Hematopoietic multipotent progenitor cell treated with erythropoietin and hydrocortisone succinate and interleukin-3 and kit ligand, for 4 days (in vitro differentiated cells): ENCODE measurements at regions not wholly inside any gene's neighbourhood (a gene's known extent, or its start where the extent isn't known, plus 50 kb on each side); places are given as distances from the start of the nearest gene placed in this dataset.
"Not testable (repeated sequence)": the region's sequence is repeated elsewhere in the genome, so short reads cannot be mapped to it uniquely, and the experiment has no call there.

Experiments used
- DNase-seq: peaks from one replicate; pipeline ENCODE4 v3.0.0-alpha.2; 2015

DNA sequence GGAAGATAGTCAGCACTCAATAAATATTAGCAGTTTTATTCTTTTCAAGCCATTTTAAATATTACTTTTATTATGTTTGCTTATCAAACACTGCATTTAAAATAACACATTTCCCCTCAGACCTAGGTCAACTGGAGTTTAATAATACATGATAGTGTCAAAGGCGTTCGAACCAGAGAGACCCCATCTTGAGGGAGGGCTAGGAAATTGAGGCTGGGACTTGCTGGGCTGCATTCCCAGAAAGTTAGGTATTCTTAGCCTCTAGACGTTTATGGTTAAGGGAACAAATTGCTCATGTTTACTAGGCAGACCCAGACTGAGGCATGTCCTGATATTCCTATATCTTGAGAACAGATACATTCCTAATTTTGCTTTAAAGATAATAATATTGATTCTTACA lies 426.5 kb downstream of the METTL4 start:
- DNase-seq, result no peak

DNA sequence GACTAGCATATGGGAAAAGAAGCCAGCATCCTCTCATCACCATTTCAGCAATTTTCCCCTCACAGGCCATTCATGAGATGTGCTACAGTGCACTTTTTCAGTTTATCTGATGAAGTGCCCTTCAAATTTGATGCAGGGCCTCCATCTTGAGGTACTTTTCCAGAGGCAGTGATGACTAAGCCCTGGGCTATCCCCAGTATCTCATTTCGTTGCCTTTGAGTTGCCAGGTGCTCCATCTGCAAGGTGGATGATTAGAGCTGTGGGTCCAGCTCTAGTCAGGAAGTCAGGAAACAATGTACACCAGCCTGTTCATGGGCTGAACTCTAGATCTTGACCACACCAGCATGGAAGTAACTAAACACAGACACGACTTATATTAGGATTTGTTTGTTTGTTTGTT lies 425.2 kb downstream of the METTL4 start:
- DNase-seq, result no peak

DNA sequence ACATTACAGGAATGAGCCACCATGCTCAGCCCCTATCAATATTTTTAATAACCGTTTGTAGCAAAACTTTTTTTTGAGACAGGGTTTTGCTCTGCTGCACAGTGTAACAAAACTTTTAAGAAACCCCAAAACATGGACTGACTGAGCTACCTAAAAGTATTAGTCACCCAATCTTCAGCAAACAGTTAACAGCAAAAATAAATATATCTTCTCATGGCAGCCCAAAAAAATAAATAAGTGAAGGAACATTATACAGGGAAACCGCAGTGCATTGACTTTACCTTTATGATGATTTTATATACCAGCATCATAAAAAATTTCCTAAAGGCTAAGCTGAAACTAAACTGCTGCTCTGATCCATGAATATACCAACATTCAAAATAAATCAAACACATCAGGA lies 424.6 kb downstream of the METTL4 start:
- no peak for DNase-seq

DNA sequence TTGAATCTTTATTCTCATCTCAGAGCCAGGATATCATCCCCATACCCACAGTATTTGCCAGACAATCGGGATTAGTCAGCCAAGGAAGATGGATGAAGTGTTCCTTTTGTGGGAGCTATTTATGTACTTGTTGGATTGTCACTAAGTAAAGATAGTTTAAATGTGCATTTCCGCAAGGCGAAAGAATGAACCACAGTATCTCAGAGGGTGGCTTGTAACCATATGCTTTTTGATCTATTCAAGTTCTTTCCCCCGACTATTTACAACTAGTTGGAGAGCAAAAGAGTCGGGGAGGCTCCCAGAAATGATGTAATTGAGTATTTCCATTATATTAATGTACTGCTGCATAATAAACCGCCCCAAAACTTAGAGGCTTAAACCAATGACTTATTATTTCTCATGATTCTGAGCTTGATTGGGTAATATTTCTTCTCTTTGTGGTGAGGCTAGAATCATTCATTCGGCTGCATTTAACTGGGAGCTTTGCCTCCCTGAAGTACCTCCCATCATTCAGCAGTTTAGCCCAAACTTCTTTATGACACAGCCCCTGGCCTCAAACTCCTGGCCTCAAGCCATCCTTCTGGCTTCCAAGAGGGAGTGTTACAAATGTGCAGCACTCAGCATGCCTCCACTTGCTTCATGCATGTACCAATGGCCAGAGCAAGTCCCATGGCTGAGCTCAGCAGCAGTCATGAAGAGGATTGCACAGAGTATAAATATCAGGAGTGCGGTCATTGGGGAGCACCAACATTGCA lies 423.7 kb downstream of the METTL4 start:
- no peak for DNase-seq

DNA sequence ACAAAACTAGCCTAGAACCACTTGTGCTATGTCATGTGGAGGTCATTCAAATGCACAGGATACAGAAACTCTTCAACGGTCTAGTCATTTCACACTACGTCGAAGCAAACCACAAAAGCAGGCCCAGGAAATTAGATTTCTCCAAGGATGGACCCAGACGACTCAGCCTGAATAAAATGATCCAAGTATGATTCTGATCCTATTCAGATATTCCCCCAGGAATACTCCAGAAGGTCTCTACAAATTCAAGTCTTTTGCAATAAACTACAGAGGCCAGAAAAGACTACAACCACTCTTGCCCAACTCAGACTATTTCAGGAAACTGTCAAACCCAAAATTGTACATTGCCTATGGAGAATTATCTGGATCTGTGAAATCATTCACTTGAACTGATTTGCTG lies 422.5 kb downstream of the METTL4 start:
- no peak for DNase-seq

DNA sequence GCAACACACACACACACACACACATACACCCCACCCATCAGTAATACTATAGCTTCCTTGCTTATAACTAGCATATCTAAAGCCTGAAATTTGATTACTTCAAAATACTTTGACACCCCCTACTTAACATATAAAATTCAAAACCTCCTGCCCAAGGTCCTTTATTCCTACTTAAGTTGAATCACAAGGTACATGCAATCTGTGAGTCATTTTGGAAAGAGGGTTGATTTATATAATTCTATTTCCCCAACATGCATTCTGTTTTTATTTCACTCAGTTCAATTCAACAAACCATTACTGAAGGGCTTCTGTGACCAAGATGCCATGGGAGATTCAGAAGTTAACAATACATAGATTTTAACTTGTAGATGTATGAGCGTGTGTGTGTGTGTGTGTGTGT lies 420.7 kb downstream of the METTL4 start:
- no peak for DNase-seq

DNA sequence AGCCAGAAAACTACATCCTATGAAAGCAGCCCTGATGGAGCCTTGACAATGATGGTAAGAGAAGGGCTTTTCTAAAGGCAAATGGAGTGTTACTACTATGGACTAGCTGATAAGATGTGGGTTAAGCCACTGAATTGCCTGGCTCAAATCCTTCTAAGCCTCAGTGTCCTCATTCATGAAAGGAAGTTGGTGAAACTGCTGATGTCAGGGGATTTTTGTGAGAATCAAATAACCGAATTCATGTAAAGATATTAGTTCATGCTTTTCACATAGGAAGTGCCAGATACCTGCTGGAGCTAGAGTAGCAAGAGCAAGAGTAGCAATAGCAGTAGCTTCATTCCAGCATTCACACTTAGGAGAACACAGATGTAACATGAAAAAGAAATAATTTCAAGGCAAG lies 417.0 kb downstream of the METTL4 start:
- DNase-seq, result no peak

DNA sequence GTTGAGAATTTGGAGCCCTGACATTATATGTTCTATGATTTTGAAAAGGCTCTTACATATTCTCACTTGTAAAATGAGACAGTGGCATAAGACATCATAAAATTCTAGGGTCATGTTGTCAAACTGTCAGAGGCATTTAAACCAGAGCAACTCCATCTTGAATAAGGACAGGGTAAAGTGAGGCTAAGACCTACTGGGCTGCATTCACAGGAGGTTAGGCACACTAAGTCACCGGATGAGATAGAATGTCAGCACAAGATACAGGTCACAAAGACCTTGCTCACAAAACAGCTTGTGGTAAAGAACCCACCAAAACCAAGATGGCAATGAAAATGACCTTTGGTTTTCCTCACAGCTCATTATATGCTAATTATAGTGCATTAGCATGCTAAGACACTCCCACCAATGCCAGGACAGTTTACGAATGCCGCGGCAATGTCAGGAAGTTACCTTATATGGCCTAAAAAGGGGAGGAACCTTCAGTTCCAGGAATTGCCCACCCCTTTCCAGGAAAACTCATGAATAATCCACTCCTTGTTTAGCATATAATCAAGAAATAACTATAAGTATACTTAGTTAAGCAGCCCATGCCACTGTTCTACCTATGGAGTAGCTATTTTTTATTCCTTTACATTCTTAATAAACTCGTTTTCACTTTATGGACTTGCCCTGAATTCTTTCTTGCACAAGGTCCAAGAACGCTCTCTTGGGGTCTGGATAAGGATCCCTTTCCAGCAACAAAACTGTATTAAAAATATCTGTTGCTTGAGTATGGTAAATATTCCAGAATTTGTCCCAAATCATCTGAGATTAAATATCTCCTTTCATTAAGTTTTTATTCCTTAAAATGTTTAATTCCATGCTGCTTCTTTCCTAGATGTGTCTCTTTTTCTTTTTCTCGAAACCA lies 406.4 kb downstream of the METTL4 start:
- DNase-seq, result no peak

DNA sequence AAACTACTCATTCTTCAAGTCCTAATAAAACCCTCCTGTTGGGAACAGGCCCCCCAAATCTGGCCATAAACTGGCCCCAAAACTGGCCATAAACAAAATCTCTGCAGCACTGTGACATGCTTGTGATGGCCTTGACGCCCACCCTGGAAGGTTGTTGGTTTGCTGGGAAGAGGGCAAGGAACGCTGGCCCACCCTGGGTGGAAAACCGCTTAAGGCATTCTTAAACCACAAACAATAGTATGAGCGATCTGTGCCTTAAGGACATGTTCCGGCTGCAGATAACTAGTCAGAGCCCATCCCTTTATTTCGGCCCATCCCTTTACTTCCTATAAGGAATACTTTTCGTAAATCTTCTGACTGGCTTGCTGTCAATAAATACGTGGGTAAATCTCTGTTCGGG lies 404.4 kb downstream of the METTL4 start:
- DNase-seq, result not testable (repeated sequence)

DNA sequence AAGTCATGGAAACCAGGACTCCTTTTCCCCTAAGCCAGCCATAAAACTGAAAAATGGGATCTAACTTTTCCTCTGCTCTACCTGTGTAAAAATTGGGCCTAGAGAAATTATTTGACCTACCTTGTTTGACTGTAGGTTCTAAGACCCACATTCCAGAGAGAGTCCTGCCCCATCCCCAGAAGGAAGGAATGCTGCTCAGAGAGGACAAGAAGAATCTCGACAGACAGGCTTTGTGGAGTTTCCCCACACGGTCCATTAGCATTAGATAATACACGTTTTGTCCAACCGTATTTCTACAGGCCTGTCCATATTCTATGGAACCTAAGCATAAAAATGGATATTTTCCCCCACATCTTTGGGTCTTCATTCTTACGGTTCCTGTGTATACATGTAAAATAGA lies 403.3 kb downstream of the METTL4 start:
- DNase-seq, result no peak

DNA sequence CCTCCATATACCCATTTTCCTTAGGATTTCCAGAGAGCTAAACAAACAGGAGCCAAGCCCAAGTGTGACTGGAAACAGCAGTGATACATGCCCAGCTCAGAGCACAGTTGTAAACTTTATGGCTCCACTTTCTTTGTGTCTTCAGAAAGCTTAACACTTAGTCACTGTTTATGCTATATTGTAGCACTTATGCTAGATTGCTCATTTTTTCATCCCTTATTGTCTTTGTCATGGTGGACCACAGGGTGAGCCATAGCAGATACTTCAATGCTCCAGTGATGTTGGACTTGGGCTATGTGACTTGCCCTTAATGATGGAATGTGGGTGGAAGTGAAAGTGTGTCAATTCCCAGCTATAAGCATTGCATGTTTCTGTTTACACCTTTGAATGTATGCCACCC lies 401.6 kb downstream of the METTL4 start:
- no peak for DNase-seq

DNA sequence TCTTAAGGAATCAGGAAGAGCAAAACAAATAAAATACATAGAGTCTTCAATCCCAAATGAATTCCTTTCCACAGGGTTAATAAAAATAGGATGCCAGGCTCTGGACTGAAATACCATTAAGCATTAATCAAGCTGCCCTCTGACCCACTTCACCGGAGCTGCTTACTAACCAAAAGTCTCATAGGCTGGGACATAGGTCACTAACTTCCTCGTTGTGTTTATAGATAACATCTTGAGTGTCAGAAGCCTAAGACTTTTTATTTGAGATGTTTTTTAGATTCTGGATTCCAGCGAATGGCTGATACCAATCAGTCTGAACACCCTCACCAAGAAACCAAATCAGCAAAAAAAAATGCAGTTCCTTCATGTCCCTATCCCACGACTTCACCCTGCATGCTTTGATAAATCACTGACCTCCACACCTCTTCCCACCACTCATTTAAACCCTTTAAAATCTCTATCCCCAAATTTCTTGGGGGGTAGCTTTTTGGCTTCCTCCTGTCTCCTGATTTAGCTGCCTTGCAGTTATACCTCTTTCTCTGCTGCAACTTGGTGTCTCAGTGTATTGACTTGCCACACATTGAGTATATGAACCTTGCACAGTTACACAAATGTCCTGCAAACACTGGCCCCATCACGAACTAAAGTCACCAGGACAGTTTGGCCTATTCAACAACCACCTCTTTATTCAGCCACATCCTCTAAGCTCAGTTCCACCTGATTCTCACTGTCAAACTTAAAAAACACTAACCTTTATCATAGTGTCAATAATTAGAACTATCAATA lies 399.3 kb downstream of the METTL4 start:
- DNase-seq, result peak; percentile 4

DNA sequence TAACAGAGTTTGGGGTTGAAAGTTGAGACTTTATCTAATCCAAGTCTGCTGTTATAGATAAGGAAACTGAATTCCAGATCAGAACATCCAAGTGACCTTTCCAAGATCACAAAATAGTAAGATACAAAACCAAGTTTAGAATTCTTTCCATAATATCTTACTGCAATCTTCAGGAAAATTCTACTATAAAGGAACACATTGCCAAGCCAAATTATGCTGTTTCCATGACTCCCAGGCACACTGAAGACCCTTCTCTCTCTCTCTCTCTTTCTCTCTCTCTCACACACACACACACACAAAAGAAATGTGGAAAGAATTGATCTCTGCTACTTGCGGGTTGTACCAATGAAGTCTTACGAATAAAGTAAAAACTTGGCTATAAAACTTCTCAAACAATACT lies 398.4 kb downstream of the METTL4 start:
- DNase-seq, result no peak

DNA sequence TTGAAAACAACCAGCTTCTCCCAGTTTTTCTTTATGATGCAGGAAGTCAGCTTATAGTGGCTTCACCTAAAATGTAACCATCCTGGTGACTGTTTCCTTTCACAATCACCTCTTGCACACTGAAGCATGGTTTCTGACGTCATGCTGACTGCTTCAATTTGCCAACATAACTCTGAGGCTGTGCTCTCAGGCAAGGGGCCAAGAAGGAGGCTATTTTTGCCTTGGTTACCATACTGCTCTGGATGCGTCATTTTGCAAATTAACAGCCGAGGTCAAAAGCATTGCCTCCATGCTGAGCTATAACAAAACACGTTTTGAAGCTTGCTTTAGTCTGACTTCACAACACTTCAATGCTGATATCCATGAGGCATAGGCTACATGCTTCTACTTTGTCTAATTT lies 397.8 kb downstream of the METTL4 start:
- no peak for DNase-seq

DNA sequence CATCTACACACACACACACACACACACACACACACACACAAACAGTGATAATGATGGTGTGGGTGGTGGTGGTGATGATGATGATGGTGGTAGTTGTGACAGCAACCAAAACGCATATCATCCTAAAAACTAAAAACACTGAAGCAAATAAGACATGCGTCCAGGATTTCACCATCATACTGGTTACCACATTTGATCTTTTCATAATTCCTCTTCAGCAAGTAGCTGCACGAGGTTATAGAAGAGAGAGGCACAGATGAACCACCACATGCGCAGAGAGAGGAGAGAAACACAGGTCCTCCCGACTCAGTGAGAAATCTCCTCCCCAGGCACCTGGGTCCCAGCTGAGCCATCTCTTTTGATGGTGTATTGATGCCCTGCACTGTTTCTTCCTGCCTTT lies 393.3 kb downstream of the METTL4 start:
- DNase-seq, result no peak

DNA sequence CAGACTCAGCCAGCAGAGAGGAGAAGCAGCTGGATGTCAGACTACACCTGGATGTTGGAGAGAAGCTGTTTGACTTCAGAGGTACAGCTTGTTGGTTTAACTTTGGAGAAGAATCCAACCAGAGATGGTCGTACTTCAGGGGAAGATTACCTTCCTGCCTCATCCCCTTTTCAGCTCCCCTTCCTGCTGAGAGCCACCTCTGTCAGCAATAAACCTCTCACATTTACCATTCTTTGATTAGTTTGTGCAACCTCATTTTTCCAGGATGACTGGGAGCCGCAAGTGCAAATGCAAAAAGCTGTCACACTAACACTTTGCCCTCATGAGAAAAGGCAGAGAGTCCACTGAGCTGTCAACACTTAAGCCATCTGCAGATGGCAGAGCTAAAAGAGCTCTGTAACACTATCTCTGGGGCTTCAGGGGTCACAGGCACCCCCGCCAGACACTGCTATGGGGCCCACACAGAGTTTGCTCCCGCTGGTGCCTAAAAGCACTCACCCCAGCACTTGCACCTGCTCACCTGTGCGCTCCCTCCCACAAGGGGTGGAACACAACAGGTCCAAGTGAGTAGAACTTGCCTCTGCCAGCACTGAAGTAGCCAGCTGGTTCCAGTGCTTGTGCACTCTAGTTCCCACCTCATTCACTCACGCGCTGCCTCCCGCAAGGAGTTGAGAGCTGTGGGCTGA lies 391.7 kb downstream of the METTL4 start:
- DNase-seq, result no peak

DNA sequence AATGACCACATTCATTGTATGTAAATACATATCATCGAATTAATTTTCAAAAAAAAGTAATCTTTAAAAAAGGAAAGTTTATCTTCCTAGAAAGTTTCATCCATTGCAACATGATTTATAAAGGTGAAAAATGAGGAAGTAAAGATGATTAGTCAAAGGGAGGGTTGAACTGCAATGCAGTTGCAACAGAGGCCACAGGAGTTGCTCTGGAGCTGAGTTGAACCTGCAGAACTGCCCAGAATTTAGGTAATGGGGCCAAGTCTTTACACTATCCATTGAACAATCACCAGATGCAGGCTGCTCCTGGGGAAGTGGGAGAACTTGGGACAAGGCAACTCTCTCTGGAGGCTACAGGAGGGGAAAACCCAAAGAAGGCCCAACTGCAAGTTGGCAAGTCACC lies 390.7 kb downstream of the METTL4 start:
- DNase-seq, result peak; percentile 55

DNA sequence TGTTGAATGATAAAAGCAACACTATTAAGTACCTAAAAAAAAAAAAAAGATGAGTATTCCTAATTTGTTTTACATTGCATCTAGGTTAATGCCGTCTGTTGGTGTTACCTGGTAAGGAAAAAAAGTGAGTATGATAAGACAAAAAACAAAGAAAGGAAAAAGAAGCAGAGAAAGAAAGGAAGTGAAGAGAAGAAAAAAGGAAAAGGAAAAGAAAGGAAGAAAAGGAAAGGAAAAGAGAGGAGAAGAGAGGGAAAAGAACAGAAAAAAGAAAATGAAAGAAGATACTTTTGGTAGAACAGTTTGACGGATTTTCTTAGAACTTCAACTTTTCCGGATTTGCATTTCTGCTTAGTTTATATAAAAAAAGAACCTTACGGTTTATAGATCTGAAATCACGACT lies 387.9 kb downstream of the METTL4 start:
- no peak for DNase-seq

DNA sequence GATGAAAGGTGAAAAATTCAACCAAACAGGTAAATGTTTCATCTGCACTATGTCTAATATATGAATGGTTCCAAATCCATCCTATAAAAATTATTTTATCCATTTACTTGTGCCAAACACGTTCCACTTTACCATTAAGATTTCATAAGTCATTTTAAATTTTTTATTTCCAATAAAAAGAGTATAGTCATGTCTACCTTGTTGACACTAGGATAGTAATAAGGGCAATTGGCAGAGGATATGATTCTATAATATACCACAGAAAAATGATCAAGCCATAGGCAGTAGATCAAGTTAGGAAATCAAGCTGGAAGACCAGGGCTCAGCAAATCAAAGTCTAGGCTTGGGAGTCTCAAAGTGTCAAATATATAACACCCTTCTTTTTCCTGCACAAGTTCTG lies 384.3 kb downstream of the METTL4 start:
- no peak for DNase-seq

DNA sequence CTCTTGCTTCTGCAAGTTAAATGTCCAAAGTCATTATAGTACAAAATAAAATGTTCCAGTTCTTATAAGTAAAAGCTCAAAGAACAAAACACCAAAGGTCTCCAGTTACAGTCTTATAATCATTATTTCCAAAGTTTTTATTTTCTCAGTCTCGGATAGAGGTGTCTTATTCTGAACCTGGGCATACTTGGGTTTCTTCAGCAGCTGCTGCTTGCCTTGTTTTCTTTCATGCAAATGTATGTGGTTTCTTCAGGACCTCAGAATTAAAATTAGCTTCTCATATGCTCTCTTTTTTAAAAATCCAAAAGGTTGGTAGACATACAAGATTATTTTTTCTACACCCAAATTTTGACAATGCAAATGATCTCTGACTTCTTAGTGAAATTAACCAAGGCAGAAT lies 383.0 kb downstream of the METTL4 start:
- DNase-seq, result no peak

DNA sequence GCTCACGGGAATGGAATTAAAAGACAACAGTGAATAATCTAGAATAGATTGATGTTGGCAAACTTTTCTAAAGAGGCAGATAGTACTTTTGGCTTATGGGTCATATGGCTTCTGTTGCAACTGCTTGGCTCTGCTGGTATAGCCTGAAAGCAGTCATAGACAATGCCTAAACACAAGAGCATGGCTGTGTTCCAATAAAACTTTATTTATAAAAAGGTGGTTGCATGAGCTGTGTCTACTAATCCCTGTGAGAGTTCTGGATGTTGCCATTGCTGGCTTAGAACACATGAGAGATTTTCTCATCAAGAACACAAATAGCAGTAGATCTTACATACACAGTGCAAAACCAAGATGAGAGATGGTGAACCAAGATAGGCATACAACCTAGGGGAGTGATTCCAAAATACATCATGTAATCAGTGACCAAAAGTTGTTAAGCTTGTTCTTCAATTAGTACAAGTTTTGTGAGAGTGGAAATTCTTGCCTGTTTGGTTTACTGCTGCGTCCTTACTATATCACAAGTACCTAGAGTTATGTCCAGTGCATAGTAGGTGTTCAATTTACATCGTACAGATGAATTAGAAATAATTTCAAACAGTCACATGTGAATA lies 380.0 kb downstream of the METTL4 start:
- no peak for DNase-seq

DNA sequence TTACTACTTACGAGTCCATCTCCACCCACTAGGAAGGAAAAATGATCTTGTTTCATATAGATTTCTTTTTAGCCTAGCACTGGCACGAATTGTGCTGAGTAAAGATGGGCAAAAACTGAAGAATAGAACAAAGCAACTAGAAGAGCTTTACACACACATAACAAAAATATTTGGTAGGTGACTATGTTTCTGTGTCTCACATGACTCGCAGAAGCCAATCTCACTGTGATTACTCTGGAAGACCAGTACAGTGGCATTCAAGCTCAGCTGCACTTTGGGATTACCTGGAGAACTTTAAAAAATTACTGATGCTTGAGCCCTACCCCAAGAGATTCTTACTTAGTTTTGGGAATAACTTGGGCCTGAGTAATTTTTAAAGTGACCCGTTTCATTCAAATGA lies 378.7 kb downstream of the METTL4 start:
- no peak for DNase-seq

DNA sequence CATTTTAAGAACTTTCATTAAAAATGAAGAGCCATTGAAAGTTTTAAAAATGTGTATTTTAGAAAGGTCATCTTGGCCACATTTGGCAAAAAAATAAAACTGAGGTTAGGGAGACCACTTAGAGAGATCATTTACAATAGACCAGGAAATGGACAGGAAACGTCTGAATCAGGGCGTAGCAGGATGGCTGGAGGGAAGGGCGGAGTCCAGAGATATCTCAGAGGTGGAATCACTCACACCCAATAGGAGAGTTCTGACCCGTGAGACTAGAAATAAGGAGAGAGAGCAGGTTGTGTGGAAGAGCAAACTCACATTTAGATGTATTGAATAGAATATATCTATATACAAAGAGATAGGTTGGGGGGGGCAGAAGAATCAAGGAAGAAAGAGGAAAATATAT lies 373.4 kb downstream of the METTL4 start:
- DNase-seq, result peak; percentile 6
